H9 (cell line): ENCODE measurements at regions not wholly inside any gene's neighbourhood (a gene's known extent, or its start where the extent isn't known, plus 50 kb on each side); places are given as distances from the start of the nearest gene placed in this dataset.

ENCODE experiments used
- DNase-seq: peaks from one replicate; pipeline ENCODE4 v3.0.0-alpha.2; 2017
- H2AFZ ChIP-seq: one replicate; pipeline ENCODE4 v1.6.1; 2013; ENCODE audit warnings: mild to moderate bottlenecking, low read length, control low read depth, moderate library complexity
- H2AK5ac ChIP-seq: 2 replicates; pipeline ENCODE4 v1.6.1; 2013; ENCODE audit warnings: low read length, control low read depth, mixed read lengths; ENCODE audit not compliant: insufficient read length
- H2BK120ac ChIP-seq: one replicate; pipeline ENCODE4 v1.6.1; 2013; ENCODE audit warnings: low read depth, mild to moderate bottlenecking, low read length, control low read depth, inconsistent platforms; ENCODE audit not compliant: poor library complexity, severe bottlenecking
- H2BK12ac ChIP-seq: 2 replicates; pipeline ENCODE4 v1.6.1; 2013; ENCODE audit warnings: low read length, control low read depth, mixed read lengths, low read depth; ENCODE audit not compliant: insufficient read length
- H2BK15ac ChIP-seq: 2 replicates; pipeline ENCODE4 v1.6.1; 2013; ENCODE audit warnings: low read depth, low read length, control low read depth
- H2BK20ac ChIP-seq: one replicate; pipeline ENCODE4 v1.6.1; 2013; ENCODE audit warnings: low read depth, mild to moderate bottlenecking, low read length, control low read depth, inconsistent platforms; ENCODE audit not compliant: poor library complexity, severe bottlenecking
- H2BK5ac ChIP-seq: 2 replicates; pipeline ENCODE4 v1.6.1; 2013; ENCODE audit warnings: low read length, control low read depth, mixed read lengths; ENCODE audit not compliant: insufficient read length
- H3K14ac ChIP-seq: 2 replicates; pipeline ENCODE4 v1.6.1; 2013; ENCODE audit warnings: low read length, control low read depth; ENCODE audit not compliant: insufficient read depth
- H3K18ac ChIP-seq: 2 replicates; pipeline ENCODE4 v1.6.1; 2013; ENCODE audit warnings: low read depth, mild to moderate bottlenecking, mixed read lengths, low read length, control low read depth; ENCODE audit not compliant: insufficient read length
- H3K23ac ChIP-seq: 2 replicates; pipeline ENCODE4 v1.6.1; 2013; ENCODE audit warnings: low read length, control low read depth, mixed read lengths, low read depth; ENCODE audit not compliant: insufficient read length
- H3K23me2 ChIP-seq: 2 replicates; pipeline ENCODE4 v1.6.1; 2013; ENCODE audit warnings: low read depth, mild to moderate bottlenecking, mixed read lengths, low read length, control low read depth; ENCODE audit not compliant: insufficient read length, poor library complexity, severe bottlenecking
- H3K27ac ChIP-seq: 2 replicates; pipeline ENCODE4 v1.5.1; 2013; ENCODE audit warnings: low read length, control low read depth, mixed read lengths, low read depth; ENCODE audit not compliant: insufficient read length
- H3K27me3 ChIP-seq: 2 replicates; pipeline ENCODE4 v1.6.1; 2013; ENCODE audit warnings: low read length, control low read depth, inconsistent platforms; ENCODE audit not compliant: insufficient read depth
- H3K4ac ChIP-seq: 2 replicates; pipeline ENCODE4 v1.6.1; 2013; ENCODE audit warnings: low read depth, mild to moderate bottlenecking, control low read depth, inconsistent platforms, low read length, moderate library complexity
- H3K4me1 ChIP-seq: 2 replicates; pipeline ENCODE4 v1.6.1; 2013; ENCODE audit warnings: low read length, control low read depth, inconsistent platforms; ENCODE audit not compliant: insufficient read depth
- H3K4me2 ChIP-seq: 2 replicates; pipeline ENCODE4 v1.6.1; 2013; ENCODE audit warnings: low read length, control low read depth, mixed read lengths; ENCODE audit not compliant: insufficient read length, insufficient read depth
- H3K56ac ChIP-seq: 2 replicates; pipeline ENCODE4 v1.6.1; 2013; ENCODE audit warnings: low read depth, mild to moderate bottlenecking, mixed read lengths, low read length, control low read depth; ENCODE audit not compliant: insufficient read length
- H3K79me1 ChIP-seq: 2 replicates; pipeline ENCODE4 v1.6.1; 2013; ENCODE audit warnings: low read depth, mild to moderate bottlenecking, moderate library complexity, low read length, control low read depth, inconsistent platforms; ENCODE audit not compliant: insufficient read depth, poor library complexity, severe bottlenecking
- H3K79me2 ChIP-seq: 2 replicates; pipeline ENCODE4 v1.6.1; 2013; ENCODE audit warnings: low read length, control low read depth, inconsistent platforms; ENCODE audit not compliant: insufficient read depth
- H3K9ac ChIP-seq: 2 replicates; pipeline ENCODE4 v1.6.1; 2013; ENCODE audit warnings: low read length, control low read depth, mixed read lengths; ENCODE audit not compliant: insufficient read length; ENCODE audit errors: extremely low read depth
- H3K9me3 ChIP-seq: one replicate; pipeline ENCODE4 v1.6.1; 2013; ENCODE audit warnings: low read depth, low read length, inconsistent platforms; ENCODE audit not compliant: control insufficient read depth
- H3T11ph ChIP-seq: one replicate; pipeline ENCODE4 v1.6.1; 2013; ENCODE audit warnings: mild to moderate bottlenecking, low read length, control low read depth, inconsistent platforms
- H4K20me1 ChIP-seq: one replicate; pipeline ENCODE4 v1.6.1; 2013; ENCODE audit not compliant: control insufficient read depth, insufficient read length, insufficient read depth
- H4K5ac ChIP-seq: 2 replicates; pipeline ENCODE4 v1.6.1; 2013; ENCODE audit warnings: low read depth, mild to moderate bottlenecking, mixed read lengths, low read length, control low read depth; ENCODE audit not compliant: insufficient read length
- H4K8ac ChIP-seq: replicated peaks from 2 replicates; pipeline ENCODE4 v1.6.1; 2013; ENCODE audit warnings: low read length, control low read depth, mixed read lengths, low read depth; ENCODE audit not compliant: insufficient read length
- H4K91ac ChIP-seq: 2 replicates; pipeline ENCODE4 v1.6.1; 2013; ENCODE audit warnings: low read depth, mild to moderate bottlenecking, moderate library complexity, mixed read lengths, low read length, control low read depth; ENCODE audit not compliant: insufficient read length
- H3K27ac Mint-ChIP-seq, 3 experiments: 2 replicates in 2 of 3; 3 replicates in 1 of 3; pipeline ENCODE4 v1.8.0; 2020 to 2021; ENCODE audit warnings: mixed read lengths in 3 of 3, mild to moderate bottlenecking in 1 of 3, moderate library complexity in 1 of 3
- H3K27me3 Mint-ChIP-seq: 2 replicates; pipeline ENCODE4 v1.8.0; 2021; ENCODE audit warnings: low read depth, mild to moderate bottlenecking, moderate library complexity, mixed read lengths
- H3K36me3 Mint-ChIP-seq, 3 experiments: 2 replicates in 2 of 3; 3 replicates in 1 of 3; pipeline ENCODE4 v1.8.0; 2020 to 2021; ENCODE audit warnings: low read depth in 3 of 3, mixed read lengths in 3 of 3; ENCODE audit not compliant: insufficient read depth in 1 of 3
- H3K4me1 Mint-ChIP-seq, 2 experiments: 2 replicates each; pipeline ENCODE4 v1.8.0; 2020; ENCODE audit warnings: mixed read lengths in 2 of 2
- H3K4me3 Mint-ChIP-seq, 2 experiments: 2 replicates in 1 of 2; 3 replicates in 1 of 2; pipeline ENCODE4 v1.8.0; 2020 to 2021; ENCODE audit warnings: mild to moderate bottlenecking in 2 of 2, mixed read lengths in 2 of 2, moderate library complexity in 1 of 2
- H3K9me3 Mint-ChIP-seq, 2 experiments: 2 replicates in 1 of 2; 3 replicates in 1 of 2; pipeline ENCODE4 v1.8.0; 2020; ENCODE audit warnings: mild to moderate bottlenecking in 2 of 2, mixed read lengths in 2 of 2, moderate library complexity in 1 of 2
- TF ChIP-seq, protein P1 (sequence below): fragments of 200-600 bp; sonication (generic); conservative IDR thresholded peaks from 3 replicates; pipeline ENCODE4 v1.8.0; 2021; ENCODE audit warnings: antibody characterized with exemption, mild to moderate bottlenecking

GRCh38 chr9:11893331-11893730 is 799.9 kb upstream of the TYRP1 start:
- H3K4me2 ChIP-seq, result no peak overlapping the region
- H3K4me1 Mint-ChIP-seq, result peaks cover 3 to 13% of the 10 kb centered on the region in 2 experiments; a peak in 2 of 4 replicates
- no peak overlapping the region for H3K56ac ChIP-seq

More at GRCh38 chr9:11893331-11893730, 799.9 kb upstream of the TYRP1 start:
- H3K36me3 Mint-ChIP-seq, result peaks cover 0 to 8% (median 4%) of the 10 kb centered on the region in 3 experiments; a peak in 5 of 7 replicates
- DNase-seq, result no peak
- Histone ChIP-seq H3K27ac (no peak overlapping the region), H3K79me1 (no peaks in the 10 kb centered on the region), H2AFZ (no peak overlapping the region), H2BK20ac (no peak overlapping the region), H4K8ac (no peak overlapping the region), H2BK5ac (no peak overlapping the region), H3T11ph (no peak overlapping the region), H2BK120ac (no peak overlapping the region), H3K18ac (no peak overlapping the region), H2BK15ac (no peak overlapping the region), H3K79me2 (no peaks in the 10 kb centered on the region), H3K27me3 (no peaks in the 10 kb centered on the region), H4K20me1 (no peaks in the 10 kb centered on the region), H4K5ac (no peak overlapping the region), H3K4me1 (no peaks in the 10 kb centered on the region; the same call in 1 of the 2 replicates), H3K4ac (no peak overlapping the region), H3K23ac (no peak overlapping the region), H4K91ac (no peak overlapping the region), H3K23me2 (no peaks in the 10 kb centered on the region), H2AK5ac (no peak overlapping the region), H2BK12ac (no peak overlapping the region), H3K9me3 (no peaks in the 10 kb centered on the region), H3K14ac (no peak overlapping the region), H3K9ac (no peak overlapping the region)
- no peak overlapping the region for H3K4me3 Mint-ChIP-seq
- peaks cover 8 to 10% of the 10 kb centered on the region in 2 experiments; a peak in 4 of 5 replicates for H3K9me3 Mint-ChIP-seq
- H3K27me3 Mint-ChIP-seq, result no peaks in the 10 kb centered on the region
- TF ChIP-seq, protein P1, sequence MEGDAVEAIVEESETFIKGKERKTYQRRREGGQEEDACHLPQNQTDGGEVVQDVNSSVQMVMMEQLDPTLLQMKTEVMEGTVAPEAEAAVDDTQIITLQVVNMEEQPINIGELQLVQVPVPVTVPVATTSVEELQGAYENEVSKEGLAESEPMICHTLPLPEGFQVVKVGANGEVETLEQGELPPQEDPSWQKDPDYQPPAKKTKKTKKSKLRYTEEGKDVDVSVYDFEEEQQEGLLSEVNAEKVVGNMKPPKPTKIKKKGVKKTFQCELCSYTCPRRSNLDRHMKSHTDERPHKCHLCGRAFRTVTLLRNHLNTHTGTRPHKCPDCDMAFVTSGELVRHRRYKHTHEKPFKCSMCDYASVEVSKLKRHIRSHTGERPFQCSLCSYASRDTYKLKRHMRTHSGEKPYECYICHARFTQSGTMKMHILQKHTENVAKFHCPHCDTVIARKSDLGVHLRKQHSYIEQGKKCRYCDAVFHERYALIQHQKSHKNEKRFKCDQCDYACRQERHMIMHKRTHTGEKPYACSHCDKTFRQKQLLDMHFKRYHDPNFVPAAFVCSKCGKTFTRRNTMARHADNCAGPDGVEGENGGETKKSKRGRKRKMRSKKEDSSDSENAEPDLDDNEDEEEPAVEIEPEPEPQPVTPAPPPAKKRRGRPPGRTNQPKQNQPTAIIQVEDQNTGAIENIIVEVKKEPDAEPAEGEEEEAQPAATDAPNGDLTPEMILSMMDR, result no peak
- H3K27ac Mint-ChIP-seq, result no peak overlapping the region; a peak in 1 of 7 replicates
